ENCODE measurements at regions not wholly inside any gene's neighbourhood (a gene's known extent, or its start where the extent isn't known, plus 50 kb on each side); places are given as distances from the start of the nearest gene placed in this dataset.

DNA sequence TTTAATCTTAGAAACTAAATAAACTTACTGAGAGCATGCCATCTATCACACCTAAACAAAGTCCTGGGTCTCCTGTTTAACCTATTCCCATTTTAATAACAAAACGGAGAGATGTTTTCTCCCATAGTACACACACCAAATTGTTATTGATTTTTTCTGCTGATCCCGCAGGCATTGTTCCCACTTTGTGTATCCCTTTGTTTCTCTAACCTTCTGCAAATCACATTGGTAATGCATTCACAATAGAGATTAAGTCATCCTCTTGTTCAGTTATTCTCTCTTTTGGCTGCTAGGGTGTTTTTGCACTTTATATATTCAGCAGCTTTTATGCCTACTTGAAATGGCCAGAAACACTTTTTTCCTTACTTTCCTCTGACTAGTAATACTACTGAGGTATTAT is 1071.9 kb upstream of the CDH2 start:
- no peak for TF ChIP-seq CTCF (IDR thresholded peaks at IDR 0.05; ENCODE audit: insufficient read depth, low read depth, low read length, missing control alignments)
- DNase-seq (ENCODE audit: low read depth): no peak
- no peak overlapping the region for H3K4me3 ChIP-seq (ENCODE audit: low read depth, low read length)

- no peak for DNase-seq (ENCODE audit: low read depth)
- H3K4me3 ChIP-seq (ENCODE audit: low read depth, low read length): no peak overlapping the region
- no peak for TF ChIP-seq CTCF (IDR thresholded peaks at IDR 0.05; ENCODE audit: insufficient read depth, low read depth, low read length, missing control alignments)
Measured at GRCh38 chr18:29241199-29241598, 1064.3 kb upstream of the CDH2 start.

- no peak for DNase-seq (ENCODE audit: low read depth)
- H3K4me3 ChIP-seq (ENCODE audit: low read depth, low read length): no peak overlapping the region
- TF ChIP-seq CTCF (IDR thresholded peaks at IDR 0.05; ENCODE audit: insufficient read depth, low read depth, low read length, missing control alignments): no peak
Measured at GRCh38 chr18:29234751-29235150, 1057.8 kb upstream of the CDH2 start.

- no peak for DNase-seq (ENCODE audit: low read depth)
- H3K4me3 ChIP-seq (ENCODE audit: low read depth, low read length): no peak overlapping the region
- TF ChIP-seq CTCF (IDR thresholded peaks at IDR 0.05; ENCODE audit: insufficient read depth, low read depth, low read length, missing control alignments): no peak
Measured at GRCh38 chr18:29226213-29226612, 1049.3 kb upstream of the CDH2 start.

DNA sequence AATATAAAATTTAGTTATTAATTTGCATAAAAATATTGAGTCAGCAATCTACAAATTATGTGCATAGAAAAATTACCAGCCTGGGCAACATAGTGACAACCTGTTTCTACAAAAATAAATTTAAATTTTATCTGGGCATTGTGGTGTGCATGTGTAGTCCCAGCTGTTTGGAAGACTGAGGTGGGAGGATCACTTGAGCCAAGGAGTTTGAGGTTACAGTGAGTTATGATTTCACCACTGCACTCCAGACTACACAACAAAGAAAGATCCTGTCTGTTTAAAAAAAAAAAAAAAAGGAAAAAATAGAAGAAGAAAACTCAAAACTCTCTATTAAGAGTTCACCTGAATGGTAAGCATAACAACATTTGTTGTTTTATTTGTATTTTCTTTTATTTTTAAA is 1048.4 kb upstream of the CDH2 start:
- DNase-seq (ENCODE audit: low read depth): no peak
- TF ChIP-seq CTCF (IDR thresholded peaks at IDR 0.05; ENCODE audit: insufficient read depth, low read depth, low read length, missing control alignments): no peak
- H3K4me3 ChIP-seq (ENCODE audit: low read depth, low read length): no peak overlapping the region

DNA sequence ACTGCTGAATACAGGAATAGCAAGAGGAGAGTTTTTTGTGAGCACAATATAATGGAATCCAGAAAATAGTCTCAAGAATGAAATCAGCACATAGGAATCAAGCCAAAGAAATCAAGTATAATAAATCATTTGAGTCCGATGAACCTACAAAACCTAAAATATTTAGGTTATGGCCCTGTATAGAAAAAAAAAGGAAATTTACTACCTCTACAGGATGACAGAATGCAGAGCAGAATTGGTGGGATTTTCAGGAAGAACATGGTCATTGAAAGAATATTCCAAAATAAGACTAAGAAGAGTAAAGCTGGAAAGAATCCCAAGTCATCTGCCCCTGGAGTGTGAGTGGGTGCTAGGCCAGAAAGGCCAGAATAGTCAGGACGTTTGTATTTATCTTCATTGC is 1041.2 kb upstream of the CDH2 start:
- H3K4me3 ChIP-seq (ENCODE audit: low read depth, low read length): no peak overlapping the region
- no peak for DNase-seq (ENCODE audit: low read depth)
- no peak for TF ChIP-seq CTCF (IDR thresholded peaks at IDR 0.05; ENCODE audit: insufficient read depth, low read depth, low read length, missing control alignments)

DNA sequence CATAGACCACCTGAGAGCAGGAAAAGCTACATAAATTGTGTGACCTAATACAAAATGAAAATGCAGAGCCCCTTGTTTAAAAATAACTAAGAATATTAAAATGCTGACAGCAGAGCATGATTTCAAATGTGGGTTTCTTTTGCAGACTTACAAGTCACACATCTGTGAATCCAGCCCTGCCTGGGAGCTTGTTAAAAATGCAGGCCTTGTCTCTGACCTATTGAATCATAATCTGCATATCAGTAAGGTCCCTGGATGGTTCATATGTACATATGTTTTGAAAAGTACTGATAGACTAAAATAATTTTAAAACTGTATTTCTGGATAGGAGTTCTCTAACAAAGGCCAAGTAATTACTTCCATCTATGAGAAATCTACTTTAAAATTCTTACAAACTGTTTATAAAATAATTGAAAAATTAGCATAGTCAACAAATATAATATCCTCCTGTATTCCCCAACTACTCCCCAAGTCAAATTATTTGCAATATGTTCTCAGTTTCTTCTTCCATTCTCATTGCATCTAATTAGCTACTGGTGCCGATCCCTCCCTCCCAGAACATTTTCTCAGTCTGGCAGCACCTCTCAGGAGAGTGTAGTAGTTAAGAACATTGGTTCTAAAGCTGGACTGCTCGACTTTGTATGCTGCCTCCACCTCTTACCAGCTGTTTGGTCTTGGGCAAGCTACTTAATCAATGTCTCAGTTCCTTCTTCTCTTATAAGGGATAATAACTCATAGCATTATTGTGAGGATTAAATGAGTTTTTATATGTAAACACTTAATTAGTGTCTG is 1040.4 kb upstream of the CDH2 start:
- no peak for DNase-seq (ENCODE audit: low read depth)
- H3K4me3 ChIP-seq (ENCODE audit: low read depth, low read length): no peak overlapping the region
- TF ChIP-seq CTCF (IDR thresholded peaks at IDR 0.05; ENCODE audit: insufficient read depth, low read depth, low read length, missing control alignments): no peak

All from GM12865 (cell line).